ENCODE measurements at regions not wholly inside any gene's neighbourhood (a gene's known extent, or its start where the extent isn't known, plus 50 kb on each side); places are given as distances from the start of the nearest gene placed in this dataset.
"Not testable (repeated sequence)": the region's sequence is repeated elsewhere in the genome, so short reads cannot be mapped to it uniquely, and the experiment has no call there.

- FAIRE-seq (no peak), DNase-seq (ENCODE audit: insufficient read length, low spot score) (no peak)
Observed at GRCh38 chr7:79965946-79966345, 168.7 kb upstream of the GNAI1 start.

GRCh38 chr7:79964463-79964862 is 170.2 kb upstream of the GNAI1 start:
- no peak for DNase-seq (ENCODE audit: insufficient read length, low spot score)
- FAIRE-seq = no peak

GRCh38 chr7:79953130-79953529 is 181.5 kb upstream of the GNAI1 start:
- FAIRE-seq = no peak
- no peak for DNase-seq (ENCODE audit: insufficient read length, low spot score)

- DNase-seq (ENCODE audit: insufficient read length, low spot score) (no peak), FAIRE-seq (no peak)
Observed at GRCh38 chr7:79952399-79952798, 182.2 kb upstream of the GNAI1 start.

- no peak for DNase-seq (ENCODE audit: insufficient read length, low spot score)
- no peak for FAIRE-seq
Observed at GRCh38 chr7:79951415-79951814, 183.2 kb upstream of the GNAI1 start.

GRCh38 chr7:79949778-79950177 is 184.9 kb upstream of the GNAI1 start:
- DNase-seq (ENCODE audit: insufficient read length, low spot score) (no peak), FAIRE-seq (no peak)

- DNase-seq (ENCODE audit: insufficient read length, low spot score) = no peak
- FAIRE-seq = no peak
Observed at GRCh38 chr7:79936281-79936983, 198.2 kb upstream of the GNAI1 start.

GRCh38 chr7:79934727-79935126 is 199.9 kb upstream of the GNAI1 start:
- no peak for DNase-seq (ENCODE audit: insufficient read length, low spot score)
- FAIRE-seq = no peak

GRCh38 chr7:79933144-79933543 is 201.5 kb upstream of the GNAI1 start:
- no peak for DNase-seq (ENCODE audit: insufficient read length, low spot score)
- no peak for FAIRE-seq

- FAIRE-seq (no peak), DNase-seq (ENCODE audit: insufficient read length, low spot score) (no peak)
Observed at GRCh38 chr7:79930604-79931003, 204.0 kb upstream of the GNAI1 start.

GRCh38 chr7:79927116-79927515 is 207.5 kb upstream of the GNAI1 start:
- DNase-seq (ENCODE audit: insufficient read length, low spot score) = no peak
- no peak for FAIRE-seq

- DNase-seq (ENCODE audit: insufficient read length, low spot score) (no peak), FAIRE-seq (no peak)
Observed at GRCh38 chr7:79923953-79924352, 210.7 kb upstream of the GNAI1 start.

- no peak for FAIRE-seq
- DNase-seq (ENCODE audit: insufficient read length, low spot score) = no peak
Observed at GRCh38 chr7:79922894-79923293, 211.7 kb upstream of the GNAI1 start.

GRCh38 chr7:79921976-79922375 is 212.7 kb upstream of the GNAI1 start:
- FAIRE-seq (no peak), DNase-seq (ENCODE audit: insufficient read length, low spot score) (no peak)

GRCh38 chr7:79918632-79919031 is 216.0 kb upstream of the GNAI1 start:
- not testable (repeated sequence) for FAIRE-seq; DNase-seq (ENCODE audit: insufficient read length, low spot score)

- not testable (repeated sequence) for DNase-seq (ENCODE audit: insufficient read length, low spot score); FAIRE-seq
Observed at GRCh38 chr7:79915346-79915745, 219.3 kb upstream of the GNAI1 start.

GRCh38 chr7:79912213-79912633 is 222.4 kb upstream of the GNAI1 start:
- FAIRE-seq (no peak), DNase-seq (ENCODE audit: insufficient read length, low spot score) (no peak)

GRCh38 chr7:79911420-79911819 is 223.2 kb upstream of the GNAI1 start:
- DNase-seq (ENCODE audit: insufficient read length, low spot score) (no peak), FAIRE-seq (no peak)

GRCh38 chr7:79909176-79909575 is 225.5 kb upstream of the GNAI1 start:
- FAIRE-seq = no peak
- no peak for DNase-seq (ENCODE audit: insufficient read length, low spot score)

GRCh38 chr7:79897166-79897565 is 237.5 kb upstream of the GNAI1 start:
- FAIRE-seq = no peak
- DNase-seq (ENCODE audit: insufficient read length, low spot score) = no peak

GRCh38 chr7:79893991-79894390 is 240.6 kb upstream of the GNAI1 start:
- FAIRE-seq = no peak
- DNase-seq (ENCODE audit: insufficient read length, low spot score) = no peak

GRCh38 chr7:79882922-79883321 is 251.7 kb upstream of the GNAI1 start:
- DNase-seq (ENCODE audit: insufficient read length, low spot score) (no peak), FAIRE-seq (no peak)

GRCh38 chr7:79880312-79880711 is 254.3 kb upstream of the GNAI1 start:
- no peak for DNase-seq (ENCODE audit: insufficient read length, low spot score)
- no peak for FAIRE-seq
